SKM-1 treated with dmso at 0.1 percent for 144 hours (cell line): ENCODE measurements at regions not wholly inside any gene's neighbourhood (a gene's known extent, or its start where the extent isn't known, plus 50 kb on each side); places are given as distances from the start of the nearest gene placed in this dataset.

ENCODE experiments used
- DNase-seq: peaks from one replicate; lab custom pipeline; 2025; ENCODE audit not compliant: unreplicated experiment; lab: John Stamatoyannopoulos, UW

GRCh38 chr2:219995399-219995798 lies 368.0 kb downstream of the SLC4A3 start:
- DNase-seq = no peak

DNA sequence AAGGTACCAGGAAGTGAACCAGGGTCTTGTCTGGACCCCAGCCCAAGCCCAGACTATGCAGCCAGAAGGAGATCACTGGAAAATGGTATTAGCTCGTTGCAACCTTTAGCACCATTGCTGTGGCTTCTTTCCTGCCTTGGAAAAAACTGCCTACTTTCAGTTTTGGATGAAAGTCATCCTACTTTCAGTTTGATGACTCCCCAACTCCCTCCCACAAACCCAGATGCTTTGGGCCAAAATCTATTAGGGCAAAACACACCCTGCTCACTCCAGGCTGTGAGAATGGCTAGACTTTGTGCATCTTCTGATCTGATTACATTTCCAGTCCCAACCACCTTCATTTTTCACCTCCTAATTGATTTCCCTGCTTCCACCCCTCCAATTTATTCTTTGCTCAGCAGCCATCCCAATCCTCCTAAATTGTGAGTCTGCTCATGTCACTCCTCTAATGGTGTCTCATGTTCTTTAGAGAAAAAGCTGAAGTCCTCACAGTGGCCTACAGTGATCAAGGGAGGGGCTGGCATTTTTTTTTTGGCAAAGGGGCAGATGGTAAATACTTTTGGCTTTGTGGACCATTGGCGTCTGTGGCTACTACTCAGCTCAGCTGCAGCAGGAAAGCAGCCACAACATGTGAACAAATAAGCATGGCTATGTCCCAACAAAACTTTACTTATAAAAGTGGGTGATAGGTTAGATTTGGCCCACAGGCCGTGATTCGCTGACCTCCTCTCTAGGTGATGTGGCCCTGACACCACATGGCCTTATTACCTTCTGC lies 368.7 kb downstream of the SLC4A3 start:
- no peak for DNase-seq

GRCh38 chr2:219997341-219997851 lies 370.0 kb downstream of the SLC4A3 start:
- no peak for DNase-seq

DNA sequence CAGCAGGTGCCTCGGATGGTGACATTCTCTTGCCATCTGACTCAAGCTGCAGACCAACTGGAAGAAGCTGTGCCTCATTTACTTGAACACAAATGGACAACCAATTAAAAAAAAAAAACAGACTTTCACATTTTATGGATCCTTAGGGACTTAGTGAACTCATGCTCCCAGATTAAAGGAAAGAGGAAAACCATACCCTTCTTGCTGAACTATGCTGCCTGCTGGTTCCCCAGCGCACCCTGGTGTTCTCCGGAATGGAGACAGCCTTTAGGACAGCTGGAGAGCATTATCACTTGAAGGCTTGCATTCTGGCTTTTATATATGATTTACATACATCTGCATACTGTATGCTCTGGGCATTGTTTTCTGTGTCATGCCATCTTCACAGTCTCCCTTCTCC lies 370.7 kb downstream of the SLC4A3 start:
- no peak for DNase-seq

GRCh38 chr2:219998714-219999227 lies 371.3 kb downstream of the SLC4A3 start:
- DNase-seq = no peak

DNA sequence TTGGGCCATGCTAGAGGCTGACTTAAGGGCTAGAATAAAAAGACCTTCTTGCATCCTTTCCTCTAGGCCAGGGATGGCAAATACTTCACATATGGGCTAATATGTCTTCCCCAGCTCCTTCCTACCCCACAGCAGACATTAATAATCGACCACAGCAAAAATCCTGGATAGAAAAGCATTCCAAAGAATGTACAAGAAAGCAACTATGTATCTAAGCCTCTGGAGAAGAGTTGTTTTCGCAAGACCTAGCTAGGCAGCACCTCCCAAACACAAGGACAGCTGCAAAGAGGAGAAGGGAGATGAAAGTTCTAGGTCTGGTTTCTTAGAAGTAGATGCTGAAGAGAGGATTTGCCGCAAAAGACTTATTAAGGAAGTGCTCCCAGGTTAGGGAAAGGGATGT lies 372.6 kb downstream of the SLC4A3 start:
- no peak for DNase-seq

DNA sequence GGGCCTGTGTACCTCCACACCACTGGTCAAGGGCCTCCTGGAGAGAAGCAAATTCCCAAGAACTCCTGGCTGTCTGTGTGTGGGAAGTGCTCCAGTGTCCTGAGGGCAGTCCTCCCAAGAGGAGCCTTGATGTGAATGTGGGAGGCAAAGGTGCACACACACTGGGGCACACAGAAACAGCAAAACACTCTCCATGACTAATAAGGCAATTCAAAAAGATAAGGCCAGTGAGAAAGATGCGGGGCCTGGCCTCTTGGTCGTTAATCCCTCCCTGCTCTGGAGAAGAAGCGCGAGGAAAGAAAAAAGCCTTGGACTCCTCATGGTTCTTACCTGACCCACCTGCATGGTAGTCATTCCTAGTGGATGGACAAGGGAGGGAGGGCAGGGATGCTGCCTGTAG lies 373.2 kb downstream of the SLC4A3 start:
- DNase-seq = no peak

- no peak for DNase-seq
These were observed 374.3 kb downstream of the SLC4A3 start for GRCh38 chr2:220001751-220002150.

DNA sequence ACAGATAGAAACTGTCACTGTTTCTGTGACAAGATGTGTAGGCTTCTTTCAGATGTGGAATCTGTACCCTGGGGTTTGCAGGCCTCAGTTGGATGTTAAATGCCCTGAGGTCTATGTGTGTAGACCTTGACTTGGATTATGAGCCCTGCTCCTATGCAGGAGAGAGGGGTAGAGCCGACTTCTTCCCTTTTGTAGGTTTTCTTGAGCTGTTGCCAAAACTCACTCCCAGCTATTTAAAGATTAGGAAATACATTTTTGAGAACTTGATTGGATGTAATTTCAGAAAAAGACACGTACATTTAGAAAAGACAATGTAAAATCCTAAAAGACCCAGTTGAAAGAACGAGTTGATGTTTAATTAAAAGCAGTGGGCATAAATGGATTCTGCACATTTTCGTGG lies 374.8 kb downstream of the SLC4A3 start:
- DNase-seq = no peak

DNA sequence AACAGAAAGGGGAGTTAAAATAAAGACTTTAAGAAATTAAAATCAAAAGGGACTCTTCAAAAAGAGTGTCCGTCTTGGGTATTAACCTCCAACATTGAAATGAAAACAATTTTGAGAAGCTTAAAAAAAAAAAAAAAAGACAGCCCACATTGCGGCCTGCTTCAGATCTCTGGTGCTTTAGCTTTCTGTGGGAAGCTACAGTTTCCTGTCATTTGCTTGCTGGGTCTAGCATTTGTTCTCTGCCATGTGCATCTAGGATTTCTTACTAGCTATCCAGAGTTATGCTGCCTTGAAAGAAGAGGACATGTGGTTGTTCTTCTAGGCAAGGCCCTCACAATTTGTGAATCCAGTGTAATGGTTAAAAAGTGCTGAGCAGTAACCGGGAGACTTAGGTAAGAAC lies 375.3 kb downstream of the SLC4A3 start:
- no peak for DNase-seq

DNA sequence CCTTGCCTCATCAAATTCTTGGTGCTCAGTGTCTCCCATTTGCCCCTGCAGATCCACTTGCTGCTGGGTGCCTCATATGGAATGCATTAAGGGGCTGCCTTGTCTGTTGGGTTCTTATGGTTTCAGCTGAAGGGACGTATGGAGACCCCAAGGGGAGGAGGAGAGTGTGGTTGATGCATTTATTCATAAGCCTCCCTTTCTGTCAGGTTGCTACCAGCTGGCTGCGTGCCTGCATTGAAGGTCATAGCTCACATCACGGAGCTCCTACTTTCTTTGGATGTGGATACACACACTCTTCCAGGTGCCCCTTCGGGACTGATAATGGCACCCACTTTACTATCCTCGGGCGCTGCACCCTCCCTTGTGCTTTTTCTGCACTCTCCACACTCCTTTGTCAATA lies 377.9 kb downstream of the SLC4A3 start:
- DNase-seq = no peak

DNA sequence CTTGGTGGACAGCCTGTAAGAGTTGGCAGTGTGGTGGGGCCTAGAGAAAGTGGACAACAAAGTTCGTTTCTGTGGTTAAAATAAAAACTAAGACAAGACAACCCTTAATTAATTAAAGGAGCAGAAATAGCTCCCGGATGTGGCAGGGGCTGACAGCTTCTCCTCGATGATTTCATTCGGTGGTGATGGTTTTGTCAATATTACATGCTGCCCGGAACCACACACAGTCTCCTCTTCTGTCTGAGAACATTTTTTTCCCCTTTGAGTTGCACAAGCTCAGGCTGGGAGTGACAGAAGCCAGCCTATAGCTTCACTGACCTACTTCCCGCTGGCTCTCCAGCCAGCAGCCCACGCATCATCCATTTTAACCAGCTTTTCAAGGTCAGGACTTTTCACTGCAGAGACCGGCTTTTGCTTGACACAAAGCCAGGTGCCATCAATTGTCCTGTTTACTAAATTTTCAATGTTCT lies 378.8 kb downstream of the SLC4A3 start:
- DNase-seq = peak; percentile 45

DNA sequence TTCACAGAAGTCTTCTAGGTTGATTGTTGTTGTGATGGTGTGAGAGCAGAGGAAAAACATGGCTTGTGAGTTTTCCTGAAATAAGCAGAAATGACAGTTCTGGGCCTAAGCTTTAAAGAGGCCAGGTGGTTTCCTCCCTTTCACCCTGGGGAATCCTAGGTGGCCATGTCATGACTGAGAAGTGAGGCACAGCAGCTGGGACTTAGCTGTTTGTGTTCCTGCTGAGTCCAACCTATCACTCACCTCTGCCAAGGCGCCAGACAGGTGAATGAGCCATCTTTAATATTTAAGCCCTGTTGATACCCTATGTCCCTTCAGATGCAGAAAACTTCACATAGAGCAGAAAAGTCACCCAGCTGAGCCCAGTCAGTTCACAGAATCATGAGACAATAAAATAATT lies 384.4 kb downstream of the SLC4A3 start:
- no peak for DNase-seq

- no peak for DNase-seq
These were observed 387.5 kb downstream of the SLC4A3 start for GRCh38 chr2:220014961-220015360.

DNA sequence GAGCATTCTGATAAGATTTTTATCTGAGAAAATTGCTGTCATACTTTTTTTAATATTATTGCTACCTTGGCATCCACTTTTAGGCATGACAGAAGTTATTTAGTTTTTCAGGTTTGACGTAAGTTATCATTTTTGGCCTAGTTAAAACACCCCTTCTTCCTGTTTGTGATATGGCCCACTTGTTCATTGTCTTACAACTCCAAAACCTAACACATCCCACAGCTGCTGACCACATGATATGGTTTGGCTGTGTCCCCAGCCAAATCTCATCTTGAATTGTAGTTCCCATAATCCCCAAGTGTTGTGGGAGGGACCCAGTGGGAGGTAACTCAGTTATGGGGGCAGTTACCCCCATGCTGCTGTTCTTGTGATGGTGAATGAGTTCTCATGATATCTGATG lies 388.1 kb downstream of the SLC4A3 start:
- DNase-seq = no peak

DNA sequence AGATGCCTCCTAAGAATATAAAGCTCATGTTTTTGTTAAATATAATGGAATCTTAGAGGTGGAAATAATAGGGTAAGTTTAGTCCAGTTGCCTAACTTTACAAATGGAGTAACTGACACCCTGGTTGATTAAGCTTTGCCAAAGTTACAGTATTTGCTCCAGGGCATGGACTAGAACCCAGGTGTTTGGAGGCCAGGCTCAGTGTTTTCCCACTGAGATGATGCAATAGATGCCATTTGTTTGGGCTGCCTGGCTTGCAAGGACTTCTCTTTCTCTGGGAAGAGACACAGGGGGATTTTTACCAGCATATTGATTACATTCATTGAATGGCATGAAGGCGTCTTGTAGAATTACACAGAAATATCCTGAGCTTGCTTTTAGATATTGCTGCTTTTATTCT lies 397.8 kb downstream of the SLC4A3 start:
- no peak for DNase-seq

DNA sequence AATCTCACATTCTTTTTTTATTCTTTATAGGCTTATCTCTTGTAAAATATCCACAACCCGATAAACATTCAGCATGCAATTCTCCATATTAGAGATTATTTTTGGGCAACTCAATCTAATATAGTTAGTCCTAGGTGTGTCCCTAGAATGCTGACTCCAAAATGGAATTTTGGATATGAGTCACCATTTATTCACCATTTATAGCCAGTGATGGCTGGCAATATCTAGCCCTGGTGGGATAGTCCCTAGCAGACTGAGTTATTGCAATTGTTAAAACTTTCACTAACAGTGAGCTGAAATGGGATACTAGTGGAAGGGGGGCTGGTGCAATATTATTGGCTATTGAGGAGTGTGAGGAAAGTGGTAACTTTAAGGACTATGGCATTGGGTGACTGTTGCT lies 401.6 kb downstream of the SLC4A3 start:
- no peak for DNase-seq

- no peak for DNase-seq
These were observed 406.1 kb downstream of the SLC4A3 start for GRCh38 chr2:220033546-220033945.

DNA sequence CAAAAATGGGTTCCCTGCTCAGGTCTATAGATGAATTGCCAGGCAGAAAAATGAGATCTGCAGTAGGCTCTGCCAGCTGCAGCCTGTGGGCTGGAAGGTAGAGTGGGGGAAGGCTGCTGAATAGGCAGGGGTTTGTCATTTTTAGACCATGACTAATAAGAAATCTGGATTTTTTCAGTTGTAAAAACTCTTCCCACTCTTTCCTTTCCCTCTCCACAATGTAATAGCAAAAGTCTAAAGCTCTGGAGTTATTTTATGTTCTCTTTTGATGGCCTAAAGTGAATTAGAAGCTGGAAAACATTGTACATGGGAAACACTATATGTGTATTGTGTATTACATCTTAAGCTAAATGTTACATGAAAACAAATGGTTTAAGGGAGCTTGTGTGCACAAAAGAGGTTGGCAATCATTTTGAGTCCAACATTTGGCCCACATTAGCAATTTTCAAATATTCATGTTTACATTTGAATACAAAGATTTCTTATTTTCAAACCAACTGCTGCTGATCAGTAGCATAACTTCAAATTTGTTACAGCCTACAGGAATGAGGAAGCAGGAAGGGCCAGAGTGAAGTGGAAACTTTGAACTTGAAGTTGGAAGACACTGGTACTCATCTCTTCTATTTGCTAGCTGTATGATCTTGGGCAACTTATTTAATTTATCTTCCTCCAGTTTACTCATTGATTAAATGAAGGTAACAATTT lies 407.1 kb downstream of the SLC4A3 start:
- no peak for DNase-seq

- no peak for DNase-seq
These were observed 409.0 kb downstream of the SLC4A3 start for GRCh38 chr2:220036431-220036830.

DNA sequence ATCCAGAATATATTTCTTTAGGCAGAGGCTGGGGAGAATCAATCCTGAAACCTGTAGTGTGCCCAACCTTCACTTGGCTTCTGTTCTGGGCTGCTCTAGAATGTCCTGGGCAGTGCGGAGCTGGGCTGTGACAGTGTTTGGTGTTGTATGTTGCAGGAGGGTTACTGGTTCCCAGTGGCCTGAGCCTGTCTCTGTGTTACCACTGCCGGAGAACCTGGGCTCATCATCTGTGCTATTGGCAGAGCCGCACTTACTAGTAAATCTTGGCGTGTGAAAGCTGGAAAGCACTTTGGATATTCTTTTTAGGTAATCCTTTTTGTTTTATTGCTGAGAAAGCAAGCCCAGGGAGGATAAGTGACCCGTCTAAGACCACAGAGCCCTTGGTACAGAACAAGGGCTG lies 412.9 kb downstream of the SLC4A3 start:
- no peak for DNase-seq

DNA sequence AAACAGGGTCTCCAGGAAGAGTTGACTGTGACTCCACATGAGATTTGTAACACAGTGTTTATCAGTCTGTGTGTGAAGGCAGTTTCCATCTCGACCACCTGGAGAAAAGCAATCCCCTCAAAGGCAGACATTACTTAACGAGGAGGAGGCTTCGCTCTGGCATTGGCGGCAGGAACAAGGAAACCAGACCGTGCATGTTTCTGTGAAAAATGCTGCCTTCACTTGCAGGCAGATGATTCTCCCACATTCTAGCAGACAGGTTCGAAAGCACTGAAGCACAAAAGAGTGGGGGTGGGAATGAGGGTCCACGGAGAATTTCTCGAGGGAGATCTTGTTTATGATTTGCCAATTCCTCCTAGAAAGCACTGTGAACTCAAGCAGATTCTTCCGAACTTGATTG lies 414.0 kb downstream of the SLC4A3 start:
- no peak for DNase-seq
